HEK293 (cell line): ENCODE measurements at regions not wholly inside any gene's neighbourhood (a gene's known extent, or its start where the extent isn't known, plus 50 kb on each side); places are given as distances from the start of the nearest gene placed in this dataset.

ENCODE experiments used
- CTCF ChIA-PET: fragments of 350-600 bp; formaldehyde crosslinking; extraction: SDS; loops from one replicate; lab custom pipeline; 2021; ENCODE audit warnings: antibody characterized with exemption; lab: Yijun Ruan, JAX
- POLR2A ChIA-PET: fragments of 300-600 bp; formaldehyde crosslinking; extraction: SDS; loops from one replicate; lab custom pipeline; 2020; ENCODE audit warnings: antibody characterized with exemption, inconsistent platforms; lab: Yijun Ruan, JAX
- H3K27ac ChIP-seq: fragments of 200-500 bp; sonication (Bioruptor generic); 2 replicates; pipeline ENCODE4 v1.5.1; 2014; ENCODE audit warnings: low read depth, low read length, control low read depth, inconsistent platforms; ENCODE audit errors: extremely low read depth
- H3K36me3 ChIP-seq, 2 experiments: fragments of 200-500 bp in 1 of 2; sonication (Bioruptor generic) in 1 of 2; 1 replicate in 1 of 2; 2 replicates in 1 of 2; pipeline ENCODE4 v1.5.1; 2014 to 2017; ENCODE audit warnings: inconsistent platforms in 2 of 2, low read length in 2 of 2; ENCODE audit not compliant: control insufficient read depth in 2 of 2, insufficient read depth in 1 of 2
- H3K4me1 ChIP-seq: fragments of 200-500 bp; sonication (Bioruptor generic); 2 replicates; pipeline ENCODE4 v1.5.1; 2014; ENCODE audit warnings: mild to moderate bottlenecking, low read length, inconsistent platforms; ENCODE audit not compliant: control insufficient read depth, insufficient read depth
- H3K4me3 ChIP-seq: 2 replicates; pipeline ENCODE4 v1.5.1; 2011; ENCODE audit warnings: low read depth, mild to moderate bottlenecking, control low read depth, low read length, moderate library complexity
- H3K9me3 ChIP-seq: fragments of 200-500 bp; sonication (Bioruptor generic); 2 replicates; pipeline ENCODE4 v1.5.1; 2014; ENCODE audit warnings: low read depth, low read length, inconsistent platforms; ENCODE audit not compliant: control insufficient read depth, insufficient read depth
- KLF16 ChIP-seq: fragments of 450-650 bp; formaldehyde crosslinking; IDR thresholded peaks from 2 replicates; pipeline ENCODE4 v1.5.1; 2017; ENCODE audit warnings: missing biosample characterization, missing genetic modification characterization
- SALL2 ChIP-seq: fragments of 450-650 bp; formaldehyde crosslinking; IDR thresholded peaks from 2 replicates; pipeline ENCODE4 v1.5.0; 2017; ENCODE audit warnings: missing biosample characterization, mild to moderate bottlenecking, missing genetic modification characterization, borderline replicate concordance
- SP7 ChIP-seq: fragments of 450-650 bp; formaldehyde crosslinking; IDR thresholded peaks from 2 replicates; pipeline ENCODE4 v1.5.1; 2016; ENCODE audit warnings: missing biosample characterization, missing genetic modification characterization
- ZNF157 ChIP-seq: fragments of 450-650 bp; formaldehyde crosslinking; IDR thresholded peaks from 2 replicates; pipeline ENCODE4 v1.5.1; 2016; ENCODE audit warnings: missing biosample characterization, missing genetic modification characterization
- ZNF16 ChIP-seq: fragments of 450-650 bp; formaldehyde crosslinking; IDR thresholded peaks from 2 replicates; pipeline ENCODE4 v1.5.1; 2016; ENCODE audit warnings: low read depth, missing biosample characterization, missing genetic modification characterization
- ZNF223 ChIP-seq: fragments of 450-650 bp; formaldehyde crosslinking; IDR thresholded peaks from 2 replicates; pipeline ENCODE4 v1.5.1; 2016; ENCODE audit warnings: missing biosample characterization, missing genetic modification characterization
- ZNF248 ChIP-seq: fragments of 450-650 bp; formaldehyde crosslinking; IDR thresholded peaks from 2 replicates; pipeline ENCODE4 v1.5.1; 2017; ENCODE audit warnings: missing biosample characterization, missing genetic modification characterization
- ZNF335 ChIP-seq: fragments of 450-650 bp; formaldehyde crosslinking; conservative IDR thresholded peaks from 2 replicates; pipeline ENCODE4 v1.5.1; 2016; ENCODE audit warnings: missing biosample characterization, missing genetic modification characterization
- ZNF354C ChIP-seq: fragments of 450-650 bp; formaldehyde crosslinking; IDR thresholded peaks from 2 replicates; pipeline ENCODE4 v1.5.1; 2016; ENCODE audit warnings: missing biosample characterization, missing genetic modification characterization, low read depth, borderline replicate concordance
- ZNF391 ChIP-seq: fragments of 450-650 bp; formaldehyde crosslinking; IDR thresholded peaks from 2 replicates; pipeline ENCODE4 v1.5.1; 2016; ENCODE audit warnings: low read depth, missing biosample characterization, missing genetic modification characterization, borderline replicate concordance
- ZNF423 ChIP-seq: fragments of 450-650 bp; formaldehyde crosslinking; IDR thresholded peaks from 2 replicates; pipeline ENCODE4 v1.5.1; 2016; ENCODE audit warnings: missing biosample characterization, missing genetic modification characterization
- ZNF610 ChIP-seq: fragments of 450-650 bp; formaldehyde crosslinking; IDR thresholded peaks from 2 replicates; pipeline ENCODE4 v1.5.1; 2016; ENCODE audit warnings: missing biosample characterization, missing genetic modification characterization, borderline replicate concordance
- ZSCAN16 ChIP-seq: fragments of 450-650 bp; formaldehyde crosslinking; IDR thresholded peaks from 2 replicates; pipeline ENCODE4 v1.5.1; 2016; ENCODE audit warnings: missing biosample characterization, missing genetic modification characterization
- TF ChIP-seq, protein P1 (sequence below): fragments of 450-650 bp; formaldehyde crosslinking; IDR thresholded peaks from 2 replicates; pipeline ENCODE4 v1.5.1; 2016; ENCODE audit warnings: missing biosample characterization, missing genetic modification characterization
- TF ChIP-seq, protein P2 (sequence below): fragments of 450-650 bp; formaldehyde crosslinking; IDR thresholded peaks from 2 replicates; pipeline ENCODE4 v1.5.1; 2017; ENCODE audit warnings: missing biosample characterization, missing genetic modification characterization
- TF ChIP-seq, protein P3 (sequence below): fragments of 450-650 bp; formaldehyde crosslinking; IDR thresholded peaks from 2 replicates; pipeline ENCODE4 v1.5.1; 2016; ENCODE audit warnings: missing biosample characterization, missing genetic modification characterization

DNA sequence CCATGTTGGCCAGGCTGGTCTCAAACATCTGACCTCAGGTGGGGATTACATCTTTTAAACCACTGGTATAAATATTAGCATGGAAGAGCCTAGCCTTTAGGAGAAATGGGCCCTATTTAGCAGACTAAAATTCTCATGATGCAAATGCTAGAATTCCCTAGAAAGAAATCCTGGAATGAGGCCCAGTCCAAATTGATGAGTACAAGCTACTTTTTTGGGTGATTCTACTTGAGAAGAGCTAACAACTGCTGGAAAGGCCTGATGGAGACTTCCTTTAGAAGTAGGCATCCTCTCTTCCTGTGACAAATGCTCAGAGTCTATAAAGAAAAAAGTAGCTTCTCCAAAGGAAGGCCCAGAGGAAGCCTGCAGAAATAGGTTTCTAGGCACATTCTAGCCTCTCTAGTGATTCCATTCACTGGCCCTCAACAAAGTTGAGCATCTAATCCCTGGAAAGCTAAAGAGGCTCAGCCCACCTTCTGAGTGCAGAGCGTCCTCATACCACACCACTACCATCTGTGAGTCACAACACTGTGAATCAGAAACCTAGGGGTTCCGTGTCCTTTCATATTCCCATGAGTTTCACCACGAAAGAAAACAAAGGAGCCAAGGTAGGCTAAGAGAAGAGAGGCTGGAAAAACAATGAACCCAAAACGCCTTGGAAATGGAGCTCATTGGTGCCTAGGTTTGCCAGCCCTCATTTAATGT, 183.1 kb downstream of the C1D start:
- no peak for TF ChIP-seq ZNF157 (tag by site-specific recombination)
- TF ChIP-seq ZNF16 = no peak
- TF ChIP-seq ZNF223 (tag by site-specific recombination) = no peak
- no peak for TF ChIP-seq ZNF610 (tag by site-specific recombination)
- no peak for TF ChIP-seq ZNF391 (tag by site-specific recombination)
- TF ChIP-seq ZNF423 (tag by site-specific recombination) = no peak
- TF ChIP-seq ZNF354C (tag by site-specific recombination) = no peak
- TF ChIP-seq, protein P1, sequence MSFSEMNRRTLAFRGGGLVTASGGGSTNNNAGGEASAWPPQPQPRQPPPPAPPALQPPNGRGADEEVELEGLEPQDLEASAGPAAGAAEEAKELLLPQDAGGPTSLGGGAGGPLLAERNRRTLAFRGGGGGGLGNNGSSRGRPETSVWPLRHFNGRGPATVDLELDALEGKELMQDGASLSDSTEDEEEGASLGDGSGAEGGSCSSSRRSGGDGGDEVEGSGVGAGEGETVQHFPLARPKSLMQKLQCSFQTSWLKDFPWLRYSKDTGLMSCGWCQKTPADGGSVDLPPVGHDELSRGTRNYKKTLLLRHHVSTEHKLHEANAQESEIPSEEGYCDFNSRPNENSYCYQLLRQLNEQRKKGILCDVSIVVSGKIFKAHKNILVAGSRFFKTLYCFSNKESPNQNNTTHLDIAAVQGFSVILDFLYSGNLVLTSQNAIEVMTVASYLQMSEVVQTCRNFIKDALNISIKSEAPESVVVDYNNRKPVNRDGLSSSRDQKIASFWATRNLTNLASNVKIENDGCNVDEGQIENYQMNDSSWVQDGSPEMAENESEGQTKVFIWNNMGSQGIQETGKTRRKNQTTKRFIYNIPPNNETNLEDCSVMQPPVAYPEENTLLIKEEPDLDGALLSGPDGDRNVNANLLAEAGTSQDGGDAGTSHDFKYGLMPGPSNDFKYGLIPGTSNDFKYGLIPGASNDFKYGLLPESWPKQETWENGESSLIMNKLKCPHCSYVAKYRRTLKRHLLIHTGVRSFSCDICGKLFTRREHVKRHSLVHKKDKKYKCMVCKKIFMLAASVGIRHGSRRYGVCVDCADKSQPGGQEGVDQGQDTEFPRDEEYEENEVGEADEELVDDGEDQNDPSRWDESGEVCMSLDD (tag by site-specific recombination) = no peak
- TF ChIP-seq ZNF335 (tag by site-specific recombination) = no peak
- TF ChIP-seq SALL2 (tag by site-specific recombination) = no peak
- no peak for TF ChIP-seq SP7 (tag by site-specific recombination)
- TF ChIP-seq, protein P2, sequence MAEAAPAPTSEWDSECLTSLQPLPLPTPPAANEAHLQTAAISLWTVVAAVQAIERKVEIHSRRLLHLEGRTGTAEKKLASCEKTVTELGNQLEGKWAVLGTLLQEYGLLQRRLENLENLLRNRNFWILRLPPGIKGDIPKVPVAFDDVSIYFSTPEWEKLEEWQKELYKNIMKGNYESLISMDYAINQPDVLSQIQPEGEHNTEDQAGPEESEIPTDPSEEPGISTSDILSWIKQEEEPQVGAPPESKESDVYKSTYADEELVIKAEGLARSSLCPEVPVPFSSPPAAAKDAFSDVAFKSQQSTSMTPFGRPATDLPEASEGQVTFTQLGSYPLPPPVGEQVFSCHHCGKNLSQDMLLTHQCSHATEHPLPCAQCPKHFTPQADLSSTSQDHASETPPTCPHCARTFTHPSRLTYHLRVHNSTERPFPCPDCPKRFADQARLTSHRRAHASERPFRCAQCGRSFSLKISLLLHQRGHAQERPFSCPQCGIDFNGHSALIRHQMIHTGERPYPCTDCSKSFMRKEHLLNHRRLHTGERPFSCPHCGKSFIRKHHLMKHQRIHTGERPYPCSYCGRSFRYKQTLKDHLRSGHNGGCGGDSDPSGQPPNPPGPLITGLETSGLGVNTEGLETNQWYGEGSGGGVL = no peak
- no peak for TF ChIP-seq KLF16 (tag by site-specific recombination)
- TF ChIP-seq ZSCAN16 (tag by site-specific recombination) = no peak
- Histone ChIP-seq H3K36me3 (no peaks in the 10 kb centered on the region), H3K27ac (no peak overlapping the region), H3K4me1 (no peaks in the 10 kb centered on the region), H3K9me3 (no peaks in the 10 kb centered on the region), H3K4me3 (no peak overlapping the region)
- CTCF ChIA-PET = interaction anchor here (1.4 kb wide), 1 partner anchor 9 kb away, joined by 5 read pairs; no protein-coding TSS in a partner anchor
- POLR2A ChIA-PET = no interaction called here

DNA sequence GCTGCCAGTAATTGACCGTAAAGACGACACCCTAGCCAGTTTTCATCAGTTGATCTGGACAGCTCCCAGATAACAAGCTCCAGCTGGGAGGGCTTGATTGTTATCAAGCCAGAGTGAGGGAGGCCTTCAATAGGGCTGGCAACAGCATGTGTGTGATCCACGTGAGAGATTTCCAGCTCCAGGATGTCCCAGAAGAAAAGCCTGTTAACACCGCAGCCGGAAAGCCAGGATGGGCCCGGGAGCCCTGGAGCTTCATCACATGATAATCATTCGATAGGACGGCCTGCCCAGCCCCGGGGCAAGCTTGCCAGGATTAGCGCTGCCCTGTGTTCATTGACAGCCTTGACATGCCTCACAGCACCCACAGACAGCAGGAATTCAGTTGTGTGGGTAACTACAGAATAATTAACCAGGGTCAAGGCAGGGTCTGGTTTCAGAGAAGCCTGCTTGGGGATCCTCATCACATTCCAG, 182.5 kb downstream of the C1D start:
- H3K4me3 ChIP-seq = no peak overlapping the region
- ChIA-PET CTCF (interaction anchor here (0.6 to 1.4 kb wide), 2 partner anchors 9 to 1016 kb away, joined by 3 to 5 read pairs; no protein-coding TSS in a partner anchor), POLR2A (no interaction called here)
- H3K4me1 ChIP-seq = no peaks in the 10 kb centered on the region
- H3K36me3 ChIP-seq = no peaks in the 10 kb centered on the region
- H3K27ac ChIP-seq = no peak overlapping the region
- H3K9me3 ChIP-seq = no peaks in the 10 kb centered on the region
- TF ChIP-seq, protein P3, sequence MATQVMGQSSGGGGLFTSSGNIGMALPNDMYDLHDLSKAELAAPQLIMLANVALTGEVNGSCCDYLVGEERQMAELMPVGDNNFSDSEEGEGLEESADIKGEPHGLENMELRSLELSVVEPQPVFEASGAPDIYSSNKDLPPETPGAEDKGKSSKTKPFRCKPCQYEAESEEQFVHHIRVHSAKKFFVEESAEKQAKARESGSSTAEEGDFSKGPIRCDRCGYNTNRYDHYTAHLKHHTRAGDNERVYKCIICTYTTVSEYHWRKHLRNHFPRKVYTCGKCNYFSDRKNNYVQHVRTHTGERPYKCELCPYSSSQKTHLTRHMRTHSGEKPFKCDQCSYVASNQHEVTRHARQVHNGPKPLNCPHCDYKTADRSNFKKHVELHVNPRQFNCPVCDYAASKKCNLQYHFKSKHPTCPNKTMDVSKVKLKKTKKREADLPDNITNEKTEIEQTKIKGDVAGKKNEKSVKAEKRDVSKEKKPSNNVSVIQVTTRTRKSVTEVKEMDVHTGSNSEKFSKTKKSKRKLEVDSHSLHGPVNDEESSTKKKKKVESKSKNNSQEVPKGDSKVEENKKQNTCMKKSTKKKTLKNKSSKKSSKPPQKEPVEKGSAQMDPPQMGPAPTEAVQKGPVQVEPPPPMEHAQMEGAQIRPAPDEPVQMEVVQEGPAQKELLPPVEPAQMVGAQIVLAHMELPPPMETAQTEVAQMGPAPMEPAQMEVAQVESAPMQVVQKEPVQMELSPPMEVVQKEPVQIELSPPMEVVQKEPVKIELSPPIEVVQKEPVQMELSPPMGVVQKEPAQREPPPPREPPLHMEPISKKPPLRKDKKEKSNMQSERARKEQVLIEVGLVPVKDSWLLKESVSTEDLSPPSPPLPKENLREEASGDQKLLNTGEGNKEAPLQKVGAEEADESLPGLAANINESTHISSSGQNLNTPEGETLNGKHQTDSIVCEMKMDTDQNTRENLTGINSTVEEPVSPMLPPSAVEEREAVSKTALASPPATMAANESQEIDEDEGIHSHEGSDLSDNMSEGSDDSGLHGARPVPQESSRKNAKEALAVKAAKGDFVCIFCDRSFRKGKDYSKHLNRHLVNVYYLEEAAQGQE (tag by site-specific recombination) = peak; percentile 58; the same call in 1 of the 2 replicates
- TF ChIP-seq ZNF248 (tag by site-specific recombination) = no peak
